ENCODE measurements at regions not wholly inside any gene's neighbourhood (a gene's known extent, or its start where the extent isn't known, plus 50 kb on each side); places are given as distances from the start of the nearest gene placed in this dataset.
"Not testable (repeated sequence)": the region's sequence is repeated elsewhere in the genome, so short reads cannot be mapped to it uniquely, and the experiment has no call there.

GRCh38 chr7:19305698-19306097 is 160.5 kb upstream of the FERD3L start:
- intact Hi-C loops (cut with micrococcal nuclease), result no loop called here

DNA sequence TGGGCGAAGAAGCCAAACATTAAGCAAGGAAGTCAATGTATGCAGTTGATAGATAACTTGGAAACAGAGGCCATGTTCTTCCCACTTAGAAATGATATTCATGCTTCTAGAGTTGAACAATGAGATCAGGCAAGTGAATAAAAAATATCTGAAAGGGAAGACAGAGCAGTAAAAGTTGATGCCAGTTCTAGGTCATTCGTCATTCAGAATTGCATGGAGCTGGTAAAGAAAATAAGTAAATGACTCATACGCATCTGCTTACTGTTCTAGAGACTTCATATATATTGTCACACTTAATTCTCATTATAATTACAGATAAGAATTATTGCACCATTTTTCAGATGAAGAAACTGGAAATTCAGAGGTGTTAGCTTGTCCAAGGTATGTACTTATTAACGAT is 158.9 kb upstream of the FERD3L start:
- intact Hi-C loops (cut with micrococcal nuclease), result no loop called here

DNA sequence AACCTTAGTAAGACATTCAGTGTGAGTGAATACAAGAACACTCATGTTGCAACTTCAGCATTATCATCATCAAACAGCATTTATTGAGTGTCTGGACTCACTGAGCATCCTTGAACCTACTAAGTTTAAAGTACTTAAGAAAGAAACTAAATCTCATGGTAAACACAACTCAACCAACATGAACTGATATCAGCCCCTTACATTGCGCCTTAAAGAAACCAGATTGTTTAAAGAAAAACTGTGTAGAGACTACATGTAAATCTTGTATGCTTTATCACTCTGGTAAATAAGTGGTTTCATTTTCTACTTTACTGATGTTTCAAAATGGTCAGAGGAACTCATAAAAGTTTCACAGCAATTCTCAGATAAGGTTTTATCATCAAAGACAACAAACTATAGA is 157.5 kb upstream of the FERD3L start:
- intact Hi-C loops (cut with micrococcal nuclease), result no loop called here

GRCh38 chr7:19296617-19297016 is 151.4 kb upstream of the FERD3L start:
- intact Hi-C loops (cut with micrococcal nuclease), result no loop called here

- intact Hi-C loops (cut with micrococcal nuclease), result no loop called here
These were observed 150.2 kb upstream of the FERD3L start for GRCh38 chr7:19295376-19295775.

DNA sequence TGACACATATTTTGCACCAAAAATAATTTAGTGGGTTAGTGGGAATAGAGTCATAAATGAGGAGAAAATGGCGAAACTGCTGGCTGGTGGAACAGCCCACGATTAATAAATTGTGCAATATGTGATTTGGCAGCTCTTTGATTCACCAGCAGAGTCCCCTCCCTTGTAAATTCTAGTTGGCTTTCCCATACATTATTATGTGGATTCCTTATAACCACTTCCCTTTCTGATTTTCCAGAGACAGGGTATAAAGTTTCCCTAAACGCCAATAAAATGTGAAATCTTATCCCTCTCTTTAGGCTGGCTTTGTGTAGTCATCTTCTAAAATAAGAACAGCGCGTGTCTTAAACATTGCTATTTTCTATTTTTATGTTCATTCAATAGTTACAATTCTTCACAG is 149.4 kb upstream of the FERD3L start:
- intact Hi-C loops (cut with micrococcal nuclease), result no loop called here

- intact Hi-C loops (cut with micrococcal nuclease), result no loop called here
These were observed 148.2 kb upstream of the FERD3L start for GRCh38 chr7:19293431-19293830.

GRCh38 chr7:19290968-19291367 is 145.7 kb upstream of the FERD3L start:
- intact Hi-C loops (cut with micrococcal nuclease), result no loop called here

DNA sequence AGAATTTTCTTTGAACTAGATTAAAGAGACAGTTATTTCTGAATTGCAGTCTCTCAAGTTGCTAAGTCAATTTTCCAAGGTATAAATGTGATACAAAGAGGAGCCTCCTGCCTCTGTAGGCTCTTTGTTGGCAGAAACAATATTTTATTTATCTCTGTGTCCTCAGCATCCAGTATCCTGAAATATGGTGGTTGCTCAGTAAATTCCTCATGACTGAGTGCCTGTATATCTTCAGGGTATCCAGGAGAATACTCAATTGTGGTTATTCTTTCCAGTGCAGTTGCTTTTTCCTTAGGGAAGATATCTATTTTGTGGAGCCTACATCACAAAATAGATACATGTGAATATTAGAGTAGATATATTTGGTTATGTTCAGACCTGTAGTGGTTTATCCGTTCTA is 144.8 kb upstream of the FERD3L start:
- intact Hi-C loops (cut with micrococcal nuclease), result no loop called here

DNA sequence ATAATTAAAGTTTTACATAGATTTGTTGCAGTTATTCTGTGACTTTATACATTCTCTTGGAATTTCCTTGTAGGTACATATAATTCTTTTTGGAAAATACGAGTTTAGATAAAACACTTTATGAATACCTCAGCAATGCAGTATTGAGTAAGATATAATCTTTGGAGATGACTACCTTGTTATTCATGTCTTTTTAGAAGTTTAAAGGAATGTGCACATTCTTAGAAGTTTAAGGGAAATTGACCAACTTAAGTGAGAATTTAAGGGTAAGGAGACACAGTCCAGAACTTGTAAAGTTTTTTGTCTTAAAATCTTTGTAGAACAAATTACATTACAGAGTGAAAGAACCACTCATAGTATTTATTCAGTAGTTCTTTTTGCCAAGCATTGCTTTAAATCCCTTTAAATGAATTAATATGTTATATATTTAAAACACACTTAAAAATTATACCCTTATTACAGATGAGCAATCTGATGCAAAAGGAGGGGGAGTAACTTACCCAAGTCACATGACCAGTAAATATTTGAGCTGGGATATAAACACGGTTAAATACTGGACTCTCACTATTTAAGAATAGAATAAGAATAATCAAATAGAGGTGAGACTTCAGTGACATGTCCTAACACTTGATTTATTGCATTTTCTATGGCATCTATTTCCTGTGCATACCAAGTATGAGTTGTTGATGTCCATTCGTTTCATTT is 139.5 kb upstream of the FERD3L start:
- intact Hi-C loops (cut with micrococcal nuclease), result no loop called here

DNA sequence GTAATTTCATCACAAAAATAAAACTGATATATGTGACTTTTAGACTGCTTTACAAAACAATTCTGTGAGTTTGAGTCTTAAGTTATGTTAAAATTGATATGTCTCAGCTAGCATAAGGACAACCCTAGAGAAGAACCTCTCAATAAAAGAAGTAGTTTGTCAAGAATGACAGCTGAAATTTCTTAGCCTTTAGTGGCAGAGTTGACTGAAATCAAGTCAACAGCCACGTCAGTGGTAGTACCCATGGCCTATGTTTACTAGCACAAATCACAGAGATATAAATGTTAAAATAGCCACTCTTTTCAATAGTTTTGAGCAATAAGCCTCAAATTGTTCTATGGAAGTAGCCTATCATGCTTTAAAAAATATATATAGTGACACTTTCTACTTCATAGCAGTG is 138.9 kb upstream of the FERD3L start:
- intact Hi-C loops (cut with micrococcal nuclease), result no loop called here

DNA sequence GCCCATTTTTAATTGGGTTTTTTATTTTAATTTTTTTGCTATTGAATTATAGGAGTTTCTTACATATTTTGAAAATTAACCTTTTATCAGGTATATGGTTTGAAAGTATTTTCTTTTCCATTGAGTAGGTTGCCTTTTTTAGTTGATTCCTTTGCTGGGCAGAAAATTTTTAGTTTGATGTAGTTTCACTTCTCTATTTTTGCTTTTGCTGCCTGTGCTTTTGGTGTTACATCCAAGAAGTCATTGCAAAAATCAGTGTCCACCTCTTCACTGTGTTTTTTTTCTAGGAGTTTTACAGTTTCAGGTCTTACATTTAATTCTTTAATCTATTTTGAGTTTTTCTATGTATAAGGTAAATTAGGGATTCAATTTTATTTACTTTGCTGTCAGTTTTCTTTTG is 129.8 kb upstream of the FERD3L start:
- intact Hi-C loops (cut with micrococcal nuclease), result no loop called here

DNA sequence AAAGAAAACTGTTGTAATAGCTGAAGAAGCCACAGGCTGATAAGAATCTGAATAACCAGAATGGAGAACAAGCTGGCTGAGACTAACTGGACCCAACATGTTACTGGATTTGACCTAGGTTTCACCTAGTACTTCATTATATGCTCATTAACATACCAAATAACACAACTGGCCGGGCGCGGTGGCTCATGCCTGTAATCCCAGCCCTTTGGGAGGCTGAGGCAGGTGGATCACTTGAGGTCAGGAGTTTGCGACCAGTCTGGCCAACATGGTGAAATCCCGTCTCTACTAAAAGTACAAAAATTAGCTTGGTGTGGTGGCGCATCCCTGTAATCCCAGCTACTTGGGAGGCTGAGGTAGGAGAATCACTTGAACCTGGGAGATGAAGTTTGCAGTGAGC is 127.1 kb upstream of the FERD3L start:
- intact Hi-C loops (cut with micrococcal nuclease), result not testable (repeated sequence)

DNA sequence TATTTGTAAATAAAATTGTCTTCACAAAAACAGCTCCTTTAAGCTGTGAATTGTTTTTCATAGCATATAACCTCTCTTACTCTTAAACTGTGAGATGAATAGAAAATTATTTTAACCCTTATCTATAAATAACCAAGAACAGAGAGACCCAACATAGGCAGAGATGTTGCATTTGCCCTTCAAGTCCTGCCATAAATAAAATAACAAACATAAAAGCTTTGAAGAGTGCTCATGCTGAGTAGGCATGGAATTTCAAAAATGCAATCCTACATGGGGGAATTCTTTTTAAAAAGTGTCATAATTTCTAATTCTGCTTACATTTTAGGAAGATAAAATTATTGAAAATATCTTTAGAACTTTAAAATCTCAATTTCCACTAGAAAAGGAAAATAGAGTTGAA is 124.1 kb upstream of the FERD3L start:
- intact Hi-C loops (cut with micrococcal nuclease), result no loop called here

DNA sequence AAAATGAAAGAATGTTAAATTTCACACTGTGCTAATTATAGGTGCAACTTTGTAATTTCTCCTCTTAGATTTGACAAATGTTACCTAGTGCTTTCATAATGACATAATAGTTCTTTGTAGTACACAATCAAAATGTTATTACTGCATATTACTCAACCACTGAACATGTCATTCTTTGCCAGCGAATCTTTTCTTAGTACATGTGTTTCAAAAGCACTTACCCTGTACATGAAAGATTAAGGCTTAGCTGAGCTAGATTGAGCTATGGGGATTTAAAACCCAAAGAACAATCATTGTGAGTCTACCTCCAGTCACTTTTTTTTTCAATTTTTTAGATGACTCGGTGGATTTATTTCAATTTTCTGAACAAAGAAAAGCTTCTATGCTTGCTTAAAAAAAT is 123.5 kb upstream of the FERD3L start:
- intact Hi-C loops (cut with micrococcal nuclease), result no loop called here

- intact Hi-C loops (cut with micrococcal nuclease), result no loop called here
These were observed 117.6 kb upstream of the FERD3L start for GRCh38 chr7:19262826-19263225.

- intact Hi-C loops (cut with micrococcal nuclease), result no loop called here
These were observed 104.1 kb upstream of the FERD3L start for GRCh38 chr7:19249281-19249680.

DNA sequence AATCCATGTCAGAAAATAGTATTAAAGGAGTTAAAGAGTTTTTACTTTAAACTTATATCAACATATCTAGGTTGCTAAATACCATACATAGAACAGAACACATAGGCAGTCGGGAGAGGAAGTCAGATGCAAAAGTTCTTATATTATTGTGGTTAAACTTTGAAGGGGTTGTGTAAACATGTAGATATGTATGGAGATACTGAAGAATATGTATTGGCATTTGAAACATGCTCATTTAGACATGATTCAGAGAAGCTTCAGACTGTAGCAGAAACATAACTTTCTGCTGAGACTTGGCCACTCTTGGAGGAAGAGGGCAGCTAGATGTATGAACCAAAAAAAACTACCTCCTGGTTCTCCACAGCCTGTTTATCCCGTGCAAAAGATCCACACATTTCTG is 103.5 kb upstream of the FERD3L start:
- intact Hi-C loops (cut with micrococcal nuclease), result no loop called here

DNA sequence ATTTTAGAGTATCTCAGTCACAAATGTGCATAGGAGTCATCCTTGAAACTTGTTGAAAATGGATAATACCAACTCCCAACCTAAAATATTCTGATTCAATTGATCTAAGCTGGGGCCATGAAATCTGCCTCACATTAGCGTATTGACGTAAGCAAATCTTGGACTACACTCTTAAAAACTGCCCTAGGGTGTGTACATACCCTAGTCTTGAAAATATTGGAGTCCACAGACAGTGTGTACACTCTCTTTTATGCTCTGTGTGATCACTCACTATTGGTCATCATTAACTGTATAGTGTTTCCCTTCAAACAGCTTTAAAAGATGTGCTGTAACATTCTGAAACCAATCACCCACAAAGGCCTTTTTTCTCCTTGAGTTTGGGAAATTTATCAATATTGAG is 102.9 kb upstream of the FERD3L start:
- intact Hi-C loops (cut with micrococcal nuclease), result no loop called here

- intact Hi-C loops (cut with micrococcal nuclease), result no loop called here
These were observed 101.8 kb upstream of the FERD3L start for GRCh38 chr7:19247017-19247416.

GRCh38 chr7:19242246-19242645 is 97.0 kb upstream of the FERD3L start:
- intact Hi-C loops (cut with micrococcal nuclease), result no loop called here

DNA sequence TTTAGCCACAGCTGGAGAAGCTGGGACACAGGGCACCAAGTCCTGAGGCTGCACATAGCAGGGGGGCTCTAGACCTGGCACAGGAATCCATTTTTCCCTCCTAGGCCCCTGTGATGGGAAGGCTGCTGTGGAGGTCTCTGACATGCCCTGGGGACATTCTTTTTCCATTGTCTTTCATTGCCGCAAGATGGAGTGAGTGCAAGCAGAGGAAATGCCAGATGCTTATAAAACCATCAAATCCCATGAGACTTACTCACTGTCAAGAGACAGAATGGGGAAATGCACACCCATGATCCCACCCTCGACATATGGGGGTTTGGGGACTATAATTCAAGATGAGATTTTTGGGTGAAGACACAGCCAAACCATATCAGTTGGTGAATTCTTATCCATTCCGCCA is 94.7 kb upstream of the FERD3L start:
- intact Hi-C loops (cut with micrococcal nuclease), result no loop called here

GRCh38 chr7:19235680-19236079 is 90.5 kb upstream of the FERD3L start:
- intact Hi-C loops (cut with micrococcal nuclease), result no loop called here

GRCh38 chr7:19224951-19225350 is 79.7 kb upstream of the FERD3L start:
- intact Hi-C loops (cut with micrococcal nuclease), result no loop called here
